ENCODE measurements at regions not wholly inside any gene's neighbourhood (a gene's known extent, or its start where the extent isn't known, plus 50 kb on each side); places are given as distances from the start of the nearest gene placed in this dataset.

DNA sequence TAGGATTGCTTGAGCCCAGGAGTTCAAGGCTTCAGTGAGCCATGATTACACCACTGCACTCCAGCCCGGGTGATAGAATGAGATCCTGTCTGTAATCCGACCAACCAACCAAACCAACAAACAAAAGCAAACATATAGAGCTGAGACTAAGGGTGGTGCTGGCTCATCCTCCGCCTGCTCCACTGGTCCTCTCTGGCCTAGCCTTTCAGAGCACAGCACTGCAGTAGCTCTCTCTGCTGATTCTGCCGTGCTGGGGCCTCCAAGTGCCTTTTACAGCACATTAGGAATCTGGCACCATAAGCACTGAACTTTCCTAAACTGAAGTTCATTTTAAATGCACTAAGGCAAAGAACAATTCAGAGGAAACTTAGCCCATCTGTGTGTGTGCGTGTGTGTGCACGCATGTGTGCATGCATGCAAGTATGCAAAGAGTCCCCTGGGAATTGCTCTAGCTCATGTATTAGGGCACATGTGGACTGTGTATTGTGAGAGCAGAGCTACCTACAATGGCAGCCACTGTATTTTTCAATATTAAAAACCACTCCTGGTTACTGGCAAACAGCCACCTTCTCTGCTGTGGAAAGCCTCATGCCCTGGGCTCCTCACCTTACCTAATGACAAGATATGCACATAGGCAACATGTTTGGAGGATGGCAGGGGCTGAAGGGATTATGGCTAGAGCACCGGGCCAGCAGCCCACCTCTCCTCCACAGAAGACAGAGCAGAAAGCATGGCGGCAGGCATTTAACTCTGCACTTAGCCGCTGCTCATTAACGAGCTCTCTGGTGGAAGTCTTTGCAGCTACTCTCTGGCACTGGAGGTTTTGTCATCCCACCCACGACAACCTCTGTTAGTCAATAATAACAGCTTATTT, 223.1 kb upstream of the TSHZ3 start:
- no peak overlapping the region for H3K27ac ChIP-seq
- no peaks in the 10 kb centered on the region for H3K36me3 ChIP-seq (ENCODE audit: low read depth, missing control alignments)
- H3K4me3 ChIP-seq, result no peak overlapping the region
- no peak for TF ChIP-seq POLR2A (IDR thresholded peaks at IDR 0.05)
- TF ChIP-seq, protein P1, sequence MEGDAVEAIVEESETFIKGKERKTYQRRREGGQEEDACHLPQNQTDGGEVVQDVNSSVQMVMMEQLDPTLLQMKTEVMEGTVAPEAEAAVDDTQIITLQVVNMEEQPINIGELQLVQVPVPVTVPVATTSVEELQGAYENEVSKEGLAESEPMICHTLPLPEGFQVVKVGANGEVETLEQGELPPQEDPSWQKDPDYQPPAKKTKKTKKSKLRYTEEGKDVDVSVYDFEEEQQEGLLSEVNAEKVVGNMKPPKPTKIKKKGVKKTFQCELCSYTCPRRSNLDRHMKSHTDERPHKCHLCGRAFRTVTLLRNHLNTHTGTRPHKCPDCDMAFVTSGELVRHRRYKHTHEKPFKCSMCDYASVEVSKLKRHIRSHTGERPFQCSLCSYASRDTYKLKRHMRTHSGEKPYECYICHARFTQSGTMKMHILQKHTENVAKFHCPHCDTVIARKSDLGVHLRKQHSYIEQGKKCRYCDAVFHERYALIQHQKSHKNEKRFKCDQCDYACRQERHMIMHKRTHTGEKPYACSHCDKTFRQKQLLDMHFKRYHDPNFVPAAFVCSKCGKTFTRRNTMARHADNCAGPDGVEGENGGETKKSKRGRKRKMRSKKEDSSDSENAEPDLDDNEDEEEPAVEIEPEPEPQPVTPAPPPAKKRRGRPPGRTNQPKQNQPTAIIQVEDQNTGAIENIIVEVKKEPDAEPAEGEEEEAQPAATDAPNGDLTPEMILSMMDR (IDR thresholded peaks at IDR 0.05), result no peak
- DNase-seq, result no peak
- intact Hi-C loops (cut with DNase I; ENCODE audit: low total_unique reads), result no loop called here
- no peaks in the 10 kb centered on the region for H3K27me3 ChIP-seq
- no peaks in the 10 kb centered on the region for H3K4me1 ChIP-seq
- WGBS, 2 donors, result 52 to 60% methylated on average over 11 of the region's 11 CpGs
- no peaks in the 10 kb centered on the region for H3K9me3 ChIP-seq

DNA sequence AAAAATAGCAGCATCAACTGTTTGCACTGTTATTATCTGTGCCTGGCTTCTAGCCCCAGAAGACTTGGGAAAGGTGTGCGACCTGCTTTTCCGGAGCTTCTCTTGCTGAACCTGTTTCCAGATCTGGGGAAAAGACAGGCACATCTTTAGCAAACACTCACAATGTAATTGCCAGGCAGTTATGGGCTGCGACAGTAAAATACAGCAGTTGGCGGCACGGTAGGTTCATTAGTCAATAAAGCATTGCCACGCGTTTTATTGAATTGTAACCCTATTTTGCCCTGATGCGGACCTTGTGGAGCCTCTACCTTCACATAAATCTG, 223.7 kb upstream of the TSHZ3 start:
- WGBS, 2 donors, result 78 to 79% methylated on average over 8 of the region's 8 CpGs
- H3K27me3 ChIP-seq, result no peaks in the 10 kb centered on the region
- H3K9me3 ChIP-seq, result no peaks in the 10 kb centered on the region
- no peak overlapping the region for H3K27ac ChIP-seq
- no peaks in the 10 kb centered on the region for H3K36me3 ChIP-seq (ENCODE audit: low read depth, missing control alignments)
- intact Hi-C loops (cut with DNase I; ENCODE audit: low total_unique reads), result no loop called here
- TF ChIP-seq POLR2A (IDR thresholded peaks at IDR 0.05), result no peak
- no peaks in the 10 kb centered on the region for H3K4me1 ChIP-seq
- DNase-seq, result no peak
- H3K4me3 ChIP-seq, result no peak overlapping the region

DNA sequence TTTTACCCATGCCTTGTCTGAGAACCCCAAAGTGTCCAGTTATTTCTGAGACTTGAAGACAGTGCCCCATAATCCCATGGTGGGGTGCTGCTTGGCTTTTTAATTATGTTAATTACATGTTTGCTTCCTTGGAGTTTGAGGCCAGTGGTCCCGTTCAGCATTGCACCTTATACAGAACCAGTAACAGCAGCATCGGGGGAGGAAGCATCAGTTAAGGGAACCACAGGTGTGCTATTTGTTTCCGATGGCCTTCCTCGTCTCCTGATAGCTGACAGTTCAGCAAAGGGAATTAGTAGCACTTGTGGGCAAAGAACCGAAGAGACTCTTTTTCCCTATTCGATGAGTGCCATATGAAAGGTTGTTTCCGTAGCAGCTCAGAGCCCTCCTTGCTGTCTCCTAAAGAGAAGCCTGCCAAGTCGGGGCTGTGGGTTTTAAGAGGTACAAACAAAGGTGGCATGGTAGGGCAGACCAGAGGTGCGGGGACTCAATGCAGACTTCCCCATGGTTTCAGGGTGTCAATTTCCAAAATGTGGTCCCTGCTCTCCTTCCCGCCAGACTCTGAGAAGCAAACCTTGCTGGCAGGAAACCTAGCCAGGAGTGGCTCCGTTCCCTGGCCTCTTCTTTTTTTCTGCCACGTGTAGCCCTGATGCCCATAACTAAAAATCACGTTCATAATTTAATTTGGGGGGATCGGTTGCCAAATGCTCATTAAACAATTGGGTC, 225.2 kb upstream of the TSHZ3 start:
- H3K36me3 ChIP-seq (ENCODE audit: low read depth, missing control alignments), result no peaks in the 10 kb centered on the region
- H3K4me3 ChIP-seq, result no peak overlapping the region
- no peak for DNase-seq
- no peak overlapping the region for H3K27ac ChIP-seq
- H3K9me3 ChIP-seq, result no peaks in the 10 kb centered on the region
- no peaks in the 10 kb centered on the region for H3K27me3 ChIP-seq
- H3K4me1 ChIP-seq, result no peaks in the 10 kb centered on the region
- 70% methylated on average over 14 of the region's 14 CpGs for WGBS, 2 donors
- intact Hi-C loops (cut with DNase I; ENCODE audit: low total_unique reads), result no loop called here
- TF ChIP-seq, protein P1 (IDR thresholded peaks at IDR 0.05), result no peak
- TF ChIP-seq POLR2A (IDR thresholded peaks at IDR 0.05), result no peak

DNA sequence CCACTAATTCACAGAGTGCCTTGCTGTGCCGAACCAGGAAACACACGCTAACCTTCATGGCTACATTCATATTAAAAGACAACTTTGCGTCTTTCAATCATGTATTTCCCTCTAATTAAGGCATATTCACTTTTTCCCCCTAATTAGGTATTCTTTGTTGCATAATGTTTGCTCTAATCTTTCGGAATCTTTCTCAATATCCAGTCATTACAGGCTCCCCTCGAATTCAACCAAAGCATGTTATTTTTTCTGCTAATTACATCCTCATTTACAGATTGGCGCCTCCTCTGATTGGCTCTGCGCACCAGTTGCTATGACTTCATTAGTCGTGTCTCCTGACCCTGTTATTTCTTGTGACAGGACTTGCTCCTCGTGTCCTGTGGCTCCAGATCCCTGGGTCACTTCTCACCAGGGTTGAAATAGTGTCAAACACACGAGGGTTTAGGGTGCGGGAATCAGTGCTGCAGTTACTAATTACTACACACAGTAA, 226.7 kb upstream of the TSHZ3 start:
- no peak for DNase-seq

DNA sequence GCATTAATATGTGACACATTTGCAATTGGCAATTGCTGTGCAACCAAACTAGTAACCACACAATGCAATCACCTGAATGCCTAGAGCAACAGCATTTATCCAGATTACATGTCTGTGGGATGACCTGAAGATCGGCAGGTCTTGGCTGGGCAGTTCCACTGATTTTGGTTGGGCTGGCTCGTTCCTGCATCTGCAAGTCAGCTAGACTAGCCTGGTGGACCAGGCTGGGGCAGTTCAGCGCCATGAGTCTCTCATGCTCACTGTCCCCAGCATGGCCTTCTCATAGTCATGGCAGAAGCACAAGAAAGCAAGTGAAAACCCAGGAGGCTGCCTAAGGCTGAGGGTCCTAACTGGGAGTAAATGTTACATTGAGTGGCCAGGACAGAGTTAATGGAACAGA, 229.1 kb upstream of the TSHZ3 start:
- TF ChIP-seq, protein P1 (IDR thresholded peaks at IDR 0.05), result no peak
- no peak for TF ChIP-seq POLR2A (IDR thresholded peaks at IDR 0.05)
- Histone ChIP-seq H3K27me3 (no peaks in the 10 kb centered on the region), H3K4me1 (no peaks in the 10 kb centered on the region), H3K4me3 (no peak overlapping the region), H3K9me3 (no peaks in the 10 kb centered on the region), H3K36me3 (ENCODE audit: low read depth, missing control alignments) (no peaks in the 10 kb centered on the region), H3K27ac (no peak overlapping the region)
- intact Hi-C loops (cut with DNase I; ENCODE audit: low total_unique reads), result no loop called here
- 84 to 91% methylated on average over 3 of the region's 3 CpGs for WGBS, 2 donors
- no peak for DNase-seq

More for the DNA sequence above, 226.7 kb upstream of the TSHZ3 start:
- intact Hi-C loops (cut with DNase I; ENCODE audit: low total_unique reads), result no loop called here
- TF ChIP-seq POLR2A (IDR thresholded peaks at IDR 0.05), result no peak
- TF ChIP-seq, protein P1 (IDR thresholded peaks at IDR 0.05), result no peak
- Histone ChIP-seq H3K4me3 (no peak overlapping the region), H3K4me1 (no peaks in the 10 kb centered on the region), H3K9me3 (no peaks in the 10 kb centered on the region), H3K27me3 (no peaks in the 10 kb centered on the region), H3K27ac (no peak overlapping the region), H3K36me3 (ENCODE audit: low read depth, missing control alignments) (no peaks in the 10 kb centered on the region)
- 56 to 71% methylated on average over 11 of the region's 11 CpGs for WGBS, 2 donors
